B cell (primary cell): ENCODE measurements at regions not wholly inside any gene's neighbourhood (a gene's known extent, or its start where the extent isn't known, plus 50 kb on each side); places are given as distances from the start of the nearest gene placed in this dataset.

Experiments used
- CTCF ChIP-seq: fragments of 200-600 bp; IDR thresholded peaks from one replicate; pipeline ENCODE4 v1.8.0; 2022; ENCODE audit warnings: antibody characterized with exemption, mild to moderate bottlenecking
- EZH2 ChIP-seq: IDR thresholded peaks from 2 replicates; pipeline ENCODE4 v1.6.1; 2012; ENCODE audit warnings: borderline replicate concordance, low read depth, mild to moderate bottlenecking, moderate library complexity, low read length; ENCODE audit not compliant: insufficient read depth, poor library complexity, severe bottlenecking

- TF ChIP-seq CTCF: no peak
- TF ChIP-seq EZH2: no peak
Measured at GRCh38 chr2:173708806-173709205, 256.4 kb downstream of the SP3 start.
